ENCODE measurements at regions not wholly inside any gene's neighbourhood (a gene's known extent, or its start where the extent isn't known, plus 50 kb on each side); places are given as distances from the start of the nearest gene placed in this dataset.

DNA sequence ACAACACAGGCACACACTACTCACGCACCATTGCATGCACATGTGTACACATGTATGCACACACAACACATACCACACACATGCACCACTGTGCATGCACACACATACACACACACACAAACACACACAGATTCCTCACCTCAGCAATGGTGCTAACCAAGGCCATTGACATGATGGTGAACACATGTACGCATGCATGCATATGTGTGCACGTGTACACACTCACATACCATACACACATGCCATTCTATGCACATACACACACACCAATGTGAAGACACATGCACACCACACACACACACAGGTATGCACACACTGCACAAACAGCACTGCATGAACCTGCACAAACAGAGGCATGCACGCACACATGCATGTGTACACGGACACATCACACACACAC, 976.0 kb downstream of the DCDC2C start:
- Histone ChIP-seq H3K4me2 (ENCODE audit: insufficient read depth, low read length) (no peak overlapping the region), H3K36me3 (ENCODE audit: insufficient read depth, low read length) (no peaks in the 10 kb centered on the region), H3K27ac (ENCODE audit: low read depth, low read length) (no peak overlapping the region), H2AFZ (ENCODE audit: low read length) (no peak overlapping the region), H3K9me3 (ENCODE audit: low read depth, low read length) (peaks cover 6% of the 10 kb centered on the region), H4K20me1 (ENCODE audit: insufficient read depth, low read length) (no peaks in the 10 kb centered on the region), H3K4me1 (ENCODE audit: insufficient read depth, low read length) (no peaks in the 10 kb centered on the region), H3K79me2 (ENCODE audit: insufficient read depth, low read length) (no peaks in the 10 kb centered on the region), H3K4me3 (ENCODE audit: insufficient read depth, low read length) (no peak overlapping the region), H3K27me3 (ENCODE audit: insufficient read depth, low read length) (no peaks in the 10 kb centered on the region)
- TF ChIP-seq CTCF (IDR thresholded peaks at IDR 0.05; ENCODE audit: extremely low read depth, low read depth, low read length), result no peak
- no peak for DNase-seq (ENCODE audit: insufficient read length, low spot score, missing footprints)

- TF ChIP-seq CTCF (IDR thresholded peaks at IDR 0.05; ENCODE audit: extremely low read depth, low read depth, low read length), result no peak
- DNase-seq (ENCODE audit: insufficient read length, low spot score, missing footprints), result no peak
- Histone ChIP-seq H3K4me1 (ENCODE audit: insufficient read depth, low read length) (no peaks in the 10 kb centered on the region), H3K36me3 (ENCODE audit: insufficient read depth, low read length) (no peaks in the 10 kb centered on the region), H3K4me3 (ENCODE audit: insufficient read depth, low read length) (no peak overlapping the region), H2AFZ (ENCODE audit: low read length) (no peak overlapping the region), H4K20me1 (ENCODE audit: insufficient read depth, low read length) (no peaks in the 10 kb centered on the region), H3K27ac (ENCODE audit: low read depth, low read length) (no peak overlapping the region), H3K4me2 (ENCODE audit: insufficient read depth, low read length) (no peak overlapping the region), H3K9me3 (ENCODE audit: low read depth, low read length) (no peaks in the 10 kb centered on the region), H3K79me2 (ENCODE audit: insufficient read depth, low read length) (no peaks in the 10 kb centered on the region), H3K27me3 (ENCODE audit: insufficient read depth, low read length) (no peaks in the 10 kb centered on the region)
Observed at GRCh38 chr2:4684921-4685320, 981.5 kb downstream of the DCDC2C start.

DNA sequence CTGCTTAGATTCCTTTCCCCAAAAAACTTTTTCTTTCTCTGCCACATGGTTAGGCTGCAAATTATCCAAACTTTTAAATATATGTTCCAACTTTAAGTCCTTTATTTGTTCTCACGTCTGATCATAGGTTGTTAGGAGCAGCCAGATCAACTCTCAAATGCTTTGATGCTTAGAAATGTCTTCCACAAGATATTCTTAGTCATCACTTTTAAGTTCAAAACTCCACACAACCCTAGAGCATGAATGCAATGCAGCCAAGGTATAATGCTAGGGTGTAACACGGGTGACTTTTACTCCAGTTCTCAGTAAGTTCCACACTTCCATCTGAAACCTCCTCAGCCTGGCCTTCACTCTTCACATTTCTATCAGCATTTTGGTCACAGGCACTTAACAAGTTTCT, 987.5 kb downstream of the DCDC2C start:
- H3K9me3 ChIP-seq (ENCODE audit: low read depth, low read length), result no peaks in the 10 kb centered on the region
- no peak for TF ChIP-seq CTCF (IDR thresholded peaks at IDR 0.05; ENCODE audit: extremely low read depth, low read depth, low read length)
- H4K20me1 ChIP-seq (ENCODE audit: insufficient read depth, low read length), result no peaks in the 10 kb centered on the region
- no peak overlapping the region for H3K4me3 ChIP-seq (ENCODE audit: insufficient read depth, low read length)
- H2AFZ ChIP-seq (ENCODE audit: low read length), result no peak overlapping the region
- no peak overlapping the region for H3K4me2 ChIP-seq (ENCODE audit: insufficient read depth, low read length)
- H3K36me3 ChIP-seq (ENCODE audit: insufficient read depth, low read length), result no peaks in the 10 kb centered on the region
- no peaks in the 10 kb centered on the region for H3K79me2 ChIP-seq (ENCODE audit: insufficient read depth, low read length)
- H3K4me1 ChIP-seq (ENCODE audit: insufficient read depth, low read length), result no peaks in the 10 kb centered on the region
- no peaks in the 10 kb centered on the region for H3K27me3 ChIP-seq (ENCODE audit: insufficient read depth, low read length)
- H3K27ac ChIP-seq (ENCODE audit: low read depth, low read length), result no peak overlapping the region
- DNase-seq (ENCODE audit: insufficient read length, low spot score, missing footprints), result no peak

DNA sequence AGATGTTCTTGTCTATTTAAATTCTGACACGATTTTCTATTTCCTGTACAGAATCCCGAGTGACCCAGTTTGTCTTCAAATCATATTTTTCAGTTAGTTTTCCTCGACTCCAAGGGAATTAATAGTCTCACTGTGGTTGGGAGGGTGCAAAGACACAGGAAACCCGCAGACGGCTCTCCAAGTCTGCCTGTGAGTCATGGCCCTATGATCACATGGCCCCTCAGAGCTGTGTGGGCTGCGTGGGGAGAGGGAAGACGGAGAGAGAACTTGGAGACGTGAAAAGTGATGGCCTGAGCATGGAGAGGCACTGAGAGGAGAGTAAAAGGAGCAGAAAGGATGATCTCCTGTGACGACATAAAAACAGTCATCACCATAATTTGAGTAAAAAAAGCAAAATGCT, 989.9 kb downstream of the DCDC2C start:
- no peaks in the 10 kb centered on the region for H3K27me3 ChIP-seq (ENCODE audit: insufficient read depth, low read length)
- H3K4me2 ChIP-seq (ENCODE audit: insufficient read depth, low read length), result no peak overlapping the region
- H3K4me3 ChIP-seq (ENCODE audit: insufficient read depth, low read length), result no peak overlapping the region
- TF ChIP-seq CTCF (IDR thresholded peaks at IDR 0.05; ENCODE audit: extremely low read depth, low read depth, low read length), result no peak
- DNase-seq (ENCODE audit: insufficient read length, low spot score, missing footprints), result no peak
- no peaks in the 10 kb centered on the region for H3K4me1 ChIP-seq (ENCODE audit: insufficient read depth, low read length)
- no peak overlapping the region for H3K27ac ChIP-seq (ENCODE audit: low read depth, low read length)
- H3K36me3 ChIP-seq (ENCODE audit: insufficient read depth, low read length), result no peaks in the 10 kb centered on the region
- no peak overlapping the region for H2AFZ ChIP-seq (ENCODE audit: low read length)
- H3K79me2 ChIP-seq (ENCODE audit: insufficient read depth, low read length), result no peaks in the 10 kb centered on the region
- H4K20me1 ChIP-seq (ENCODE audit: insufficient read depth, low read length), result no peaks in the 10 kb centered on the region
- no peaks in the 10 kb centered on the region for H3K9me3 ChIP-seq (ENCODE audit: low read depth, low read length)
